Endothelial cell of umbilical vein (primary cell): ENCODE measurements at regions not wholly inside any gene's neighbourhood (a gene's known extent, or its start where the extent isn't known, plus 50 kb on each side); places are given as distances from the start of the nearest gene placed in this dataset.

Experiments used
- EZH2 ChIP-seq: IDR thresholded peaks from 2 replicates; pipeline ENCODE4 v1.6.1; 2012; ENCODE audit warnings: borderline replicate concordance, low read depth, mild to moderate bottlenecking, moderate library complexity, low read length, inconsistent platforms; ENCODE audit not compliant: severe bottlenecking
- MYC ChIP-seq: IDR thresholded peaks from one replicate; pipeline ENCODE4 v1.6.1; 2011; ENCODE audit warnings: mild to moderate bottlenecking, low read depth, low read length
- POLR2A ChIP-seq: IDR thresholded peaks from 2 replicates; pipeline ENCODE4 v1.6.1; 2012; ENCODE audit warnings: low read depth, mild to moderate bottlenecking, control low read depth, low read length
- POLR2AphosphoS5 ChIP-seq: IDR thresholded peaks from 2 replicates; pipeline ENCODE4 v1.6.1; 2012; ENCODE audit warnings: low read depth, mild to moderate bottlenecking, control low read depth, low read length, moderate library complexity; ENCODE audit not compliant: insufficient read depth
- TF ChIP-seq, protein P1 (sequence below), 2 donors: IDR thresholded peaks; 1 replicate in 1 of 2; 2 replicates in 1 of 2; pipeline ENCODE4 v1.5.1; 2011; ENCODE audit warnings: low read length in 2 of 2, mild to moderate bottlenecking in 2 of 2, moderate library complexity in 2 of 2, control low read depth in 1 of 2, inconsistent platforms in 1 of 2, low read depth in 1 of 2; ENCODE audit not compliant: insufficient read depth in 1 of 2; ENCODE audit errors: extremely low read depth in 1 of 2
- TF ChIP-seq, protein P2 (sequence below): IDR thresholded peaks from 2 replicates; pipeline ENCODE4 v1.6.1; 2011; ENCODE audit not compliant: insufficient read depth, insufficient read length

DNA sequence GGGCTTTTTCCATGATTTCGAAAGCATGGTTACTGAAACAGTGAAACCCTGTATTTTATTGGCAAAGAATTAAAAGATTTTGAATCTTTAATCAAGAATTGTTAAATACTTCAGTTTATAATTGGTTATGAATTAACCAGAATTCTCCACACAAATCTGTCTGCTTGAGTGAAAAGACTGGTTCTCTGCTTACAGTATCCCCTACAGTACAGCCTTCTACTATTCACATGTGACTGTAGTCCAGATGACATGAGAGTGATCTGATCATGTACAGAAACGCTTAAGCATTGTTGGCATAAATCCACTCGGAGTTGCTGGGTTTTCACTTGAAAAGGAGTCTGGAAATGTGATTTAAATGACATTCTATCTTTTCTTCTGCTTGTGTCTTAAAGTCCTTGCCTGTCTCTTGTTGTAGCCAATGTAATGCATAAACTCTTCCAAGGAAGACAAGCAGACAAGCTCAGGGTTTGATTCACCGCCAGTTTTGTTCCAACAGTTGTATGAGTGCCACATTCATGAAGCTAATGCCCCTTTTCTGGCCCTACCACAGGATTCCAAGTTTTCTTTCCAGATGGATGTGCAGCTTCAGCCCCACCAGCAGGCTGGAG, 222.0 kb upstream of the LRIG3 start:
- TF ChIP-seq, protein P1, sequence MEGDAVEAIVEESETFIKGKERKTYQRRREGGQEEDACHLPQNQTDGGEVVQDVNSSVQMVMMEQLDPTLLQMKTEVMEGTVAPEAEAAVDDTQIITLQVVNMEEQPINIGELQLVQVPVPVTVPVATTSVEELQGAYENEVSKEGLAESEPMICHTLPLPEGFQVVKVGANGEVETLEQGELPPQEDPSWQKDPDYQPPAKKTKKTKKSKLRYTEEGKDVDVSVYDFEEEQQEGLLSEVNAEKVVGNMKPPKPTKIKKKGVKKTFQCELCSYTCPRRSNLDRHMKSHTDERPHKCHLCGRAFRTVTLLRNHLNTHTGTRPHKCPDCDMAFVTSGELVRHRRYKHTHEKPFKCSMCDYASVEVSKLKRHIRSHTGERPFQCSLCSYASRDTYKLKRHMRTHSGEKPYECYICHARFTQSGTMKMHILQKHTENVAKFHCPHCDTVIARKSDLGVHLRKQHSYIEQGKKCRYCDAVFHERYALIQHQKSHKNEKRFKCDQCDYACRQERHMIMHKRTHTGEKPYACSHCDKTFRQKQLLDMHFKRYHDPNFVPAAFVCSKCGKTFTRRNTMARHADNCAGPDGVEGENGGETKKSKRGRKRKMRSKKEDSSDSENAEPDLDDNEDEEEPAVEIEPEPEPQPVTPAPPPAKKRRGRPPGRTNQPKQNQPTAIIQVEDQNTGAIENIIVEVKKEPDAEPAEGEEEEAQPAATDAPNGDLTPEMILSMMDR (IDR thresholded peaks at IDR 0.05; ENCODE audit: extremely low read depth in 1 of 2, insufficient read depth in 1 of 2, low read depth in 1 of 2, low read length in 2 of 2) = no peak
- no peak for TF ChIP-seq POLR2A
- TF ChIP-seq, protein P2, sequence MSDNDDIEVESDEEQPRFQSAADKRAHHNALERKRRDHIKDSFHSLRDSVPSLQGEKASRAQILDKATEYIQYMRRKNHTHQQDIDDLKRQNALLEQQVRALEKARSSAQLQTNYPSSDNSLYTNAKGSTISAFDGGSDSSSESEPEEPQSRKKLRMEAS = no peak
- TF ChIP-seq EZH2 = no peak
- no peak for TF ChIP-seq POLR2AphosphoS5
- no peak for TF ChIP-seq MYC
